Keratinocyte (primary cell): ENCODE measurements at regions not wholly inside any gene's neighbourhood (a gene's known extent, or its start where the extent isn't known, plus 50 kb on each side); places are given as distances from the start of the nearest gene placed in this dataset.

ENCODE experiments used
- EZH2 ChIP-seq: IDR thresholded peaks from one replicate; pipeline ENCODE4 v1.6.1; 2012; ENCODE audit warnings: inconsistent platforms, mild to moderate bottlenecking, low read length, moderate library complexity
- TF ChIP-seq, protein P1 (sequence below), 3 experiments: IDR thresholded peaks in 1 of 3; conservative IDR thresholded peaks in 1 of 3; optimal IDR thresholded peaks in 1 of 3; 2 replicates in 2 of 3; 3 replicates in 1 of 3; pipeline versions ENCODE3 to v1.5.1; 2011; ENCODE audit warnings: low read length in 3 of 3, mild to moderate bottlenecking in 3 of 3, moderate library complexity in 2 of 3, control low read depth in 1 of 3, inconsistent platforms in 1 of 3; ENCODE audit not compliant: insufficient read depth in 2 of 3; ENCODE audit errors: extremely low read depth in 1 of 3

DNA sequence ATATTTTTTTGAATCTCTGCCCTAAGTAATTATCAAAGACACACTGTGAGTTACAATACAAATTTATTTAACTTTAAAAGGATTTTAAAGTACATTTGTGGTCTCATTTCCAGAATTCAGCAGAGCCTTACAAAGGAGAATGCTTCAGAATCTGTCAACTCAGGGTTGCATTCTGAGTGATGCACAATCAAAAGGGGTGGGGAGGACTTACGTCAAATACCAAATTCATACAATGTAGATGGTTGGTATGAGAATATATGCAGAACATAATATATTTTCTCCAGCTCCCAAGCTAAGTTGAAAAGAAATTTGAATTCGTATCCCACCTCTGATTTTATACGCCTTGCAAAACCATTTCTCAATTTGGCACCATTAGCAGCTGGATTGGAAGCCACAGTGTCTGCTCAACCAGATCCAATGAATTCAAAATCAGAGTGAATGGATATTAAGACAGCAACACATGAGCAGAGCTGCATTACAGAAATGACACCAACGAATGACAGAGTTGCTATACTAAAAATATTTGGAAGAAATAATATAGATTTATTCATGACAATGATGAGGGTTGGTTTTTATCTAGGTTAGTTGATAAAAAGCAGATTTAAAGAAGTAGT is 110.4 kb upstream of the CFAP20DC start:
- TF ChIP-seq, protein P1, sequence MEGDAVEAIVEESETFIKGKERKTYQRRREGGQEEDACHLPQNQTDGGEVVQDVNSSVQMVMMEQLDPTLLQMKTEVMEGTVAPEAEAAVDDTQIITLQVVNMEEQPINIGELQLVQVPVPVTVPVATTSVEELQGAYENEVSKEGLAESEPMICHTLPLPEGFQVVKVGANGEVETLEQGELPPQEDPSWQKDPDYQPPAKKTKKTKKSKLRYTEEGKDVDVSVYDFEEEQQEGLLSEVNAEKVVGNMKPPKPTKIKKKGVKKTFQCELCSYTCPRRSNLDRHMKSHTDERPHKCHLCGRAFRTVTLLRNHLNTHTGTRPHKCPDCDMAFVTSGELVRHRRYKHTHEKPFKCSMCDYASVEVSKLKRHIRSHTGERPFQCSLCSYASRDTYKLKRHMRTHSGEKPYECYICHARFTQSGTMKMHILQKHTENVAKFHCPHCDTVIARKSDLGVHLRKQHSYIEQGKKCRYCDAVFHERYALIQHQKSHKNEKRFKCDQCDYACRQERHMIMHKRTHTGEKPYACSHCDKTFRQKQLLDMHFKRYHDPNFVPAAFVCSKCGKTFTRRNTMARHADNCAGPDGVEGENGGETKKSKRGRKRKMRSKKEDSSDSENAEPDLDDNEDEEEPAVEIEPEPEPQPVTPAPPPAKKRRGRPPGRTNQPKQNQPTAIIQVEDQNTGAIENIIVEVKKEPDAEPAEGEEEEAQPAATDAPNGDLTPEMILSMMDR (optimal IDR thresholded peaks at IDR 0.05 in 1 of 3, IDR thresholded peaks at IDR 0.05 in 1 of 3, conservative IDR thresholded peaks at IDR 0.05 in 1 of 3; ENCODE audit: extremely low read depth in 1 of 3, insufficient read depth in 2 of 3, low read length in 3 of 3): no peak
- TF ChIP-seq EZH2: no peak
